OCI-LY1 (cell line): ENCODE measurements at regions not wholly inside any gene's neighbourhood (a gene's known extent, or its start where the extent isn't known, plus 50 kb on each side); places are given as distances from the start of the nearest gene placed in this dataset.

Experiments
- CTCF ChIP-seq: fragments of 200-600 bp; sonication (generic), shearing (Covaris generic); IDR thresholded peaks from 2 replicates; pipeline ENCODE4 v1.5.1; 2017; ENCODE audit warnings: mild to moderate bottlenecking, antibody characterized with exemption, low read length, moderate library complexity, mixed read lengths
- EZH2 ChIP-seq: fragments of 200-600 bp; sonication (generic), shearing (Covaris generic); IDR thresholded peaks from 2 replicates; pipeline ENCODE4 v1.8.0; 2017; ENCODE audit warnings: borderline replicate concordance, mixed run types, mild to moderate bottlenecking, antibody characterized with exemption, low read length, moderate library complexity, mixed read lengths

GRCh38 chr2:15731889-15732271 is 140.2 kb downstream of the DDX1 start:
- TF ChIP-seq CTCF (no peak), EZH2 (no peak)
